Tibial nerve (tissue), 3 donors: ENCODE measurements at regions not wholly inside any gene's neighbourhood (a gene's known extent, or its start where the extent isn't known, plus 50 kb on each side); places are given as distances from the start of the nearest gene placed in this dataset.

Experiments used
- CTCF ChIP-seq, 5 experiments: fragments of 200-600 bp in 3 of 5; fragments of 450-650 bp in 2 of 5; sonication (generic) in 3 of 5; IDR thresholded peaks; one replicate each; pipeline ENCODE4 v1.5.1; 2016 to 2019; ENCODE audit warnings: antibody characterized with exemption in 5 of 5, mild to moderate bottlenecking in 3 of 5, moderate library complexity in 2 of 5
- POLR2A ChIP-seq, 2 donors: fragments of 450-650 bp; IDR thresholded peaks; one replicate each; pipeline ENCODE4 v1.6.1; 2017; ENCODE audit warnings: antibody characterized with exemption in 2 of 2, mild to moderate bottlenecking in 2 of 2, moderate library complexity in 2 of 2

GRCh38 chr5:27462936-27463335, 424.6 kb upstream of the CDH9 start:
- TF ChIP-seq POLR2A (IDR thresholded peaks at IDR 0.05), result no peak
- TF ChIP-seq CTCF (IDR thresholded peaks at IDR 0.05), result no peak
